RWPE2 (cell line): ENCODE measurements at regions not wholly inside any gene's neighbourhood (a gene's known extent, or its start where the extent isn't known, plus 50 kb on each side); places are given as distances from the start of the nearest gene placed in this dataset.

Experiments used
- ATAC-seq: fragments of 200-7000 bp; cut with Tn5 transposase; 3 replicates; pipeline ENCODE4 v1.9.1; 2021; ENCODE audit warnings: low read depth
- DNase-seq: peaks from one replicate; pipeline ENCODE4 v3.0.0-alpha.2; 2020; ENCODE audit warnings: low spot score
- H3K27ac ChIP-seq: fragments of 450-650 bp; 2 replicates; pipeline ENCODE4 v1.5.1; 2017; ENCODE audit warnings: mild to moderate bottlenecking; ENCODE audit not compliant: poor library complexity, severe bottlenecking
- H3K27me3 ChIP-seq: fragments of 250-450 bp; sonication (Bioruptor Pico); 2 replicates; pipeline ENCODE4 v1.5.1; 2021; ENCODE audit warnings: mild to moderate bottlenecking, moderate library complexity; ENCODE audit not compliant: insufficient read depth, poor library complexity, severe bottlenecking
- H3K36me3 ChIP-seq: fragments of 250-450 bp; sonication (Bioruptor Pico); 2 replicates; pipeline ENCODE4 v1.5.1; 2020; ENCODE audit warnings: low read depth, mild to moderate bottlenecking, moderate library complexity
- H3K4me1 ChIP-seq: fragments of 250-450 bp; sonication (Bioruptor Pico); 2 replicates; pipeline ENCODE4 v1.5.1; 2021; ENCODE audit warnings: mild to moderate bottlenecking, moderate library complexity; ENCODE audit not compliant: insufficient read depth, poor library complexity, severe bottlenecking
- H3K4me3 ChIP-seq: fragments of 250-450 bp; sonication (Bioruptor Pico); 2 replicates; pipeline ENCODE4 v1.5.1; 2021; ENCODE audit warnings: mild to moderate bottlenecking, moderate library complexity; ENCODE audit not compliant: severe bottlenecking
- H3K9me3 ChIP-seq: fragments of 250-450 bp; sonication (Bioruptor Pico); 2 replicates; pipeline ENCODE4 v1.5.1; 2021; ENCODE audit warnings: mild to moderate bottlenecking, moderate library complexity; ENCODE audit not compliant: severe bottlenecking
- TF ChIP-seq, protein P1 (sequence below): fragments of 450-650 bp; IDR thresholded peaks from one replicate; pipeline ENCODE4 v1.5.1; 2017; ENCODE audit warnings: mild to moderate bottlenecking, moderate library complexity; ENCODE audit not compliant: poor library complexity, severe bottlenecking

DNA sequence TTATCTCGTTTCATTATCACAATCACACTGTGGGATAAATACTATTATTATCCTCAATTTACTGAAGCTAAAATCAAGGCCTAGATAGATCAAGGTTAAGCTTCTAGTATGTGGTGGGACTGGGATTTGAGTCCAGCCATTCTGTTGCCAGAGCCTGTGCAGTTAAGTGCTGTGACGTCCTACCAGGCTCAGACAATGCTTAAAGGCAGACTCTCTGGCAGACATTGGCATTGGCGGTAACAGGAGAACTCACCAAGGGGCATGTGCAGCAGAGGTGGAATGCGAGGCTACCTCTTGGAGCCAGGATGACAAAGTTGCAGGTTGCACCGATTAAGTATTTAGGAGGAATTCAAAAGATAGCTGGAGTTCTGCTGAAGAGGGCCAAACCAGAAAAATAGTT is 155.6 kb upstream of the IFNG-AS1 start:
- TF ChIP-seq, protein P1, sequence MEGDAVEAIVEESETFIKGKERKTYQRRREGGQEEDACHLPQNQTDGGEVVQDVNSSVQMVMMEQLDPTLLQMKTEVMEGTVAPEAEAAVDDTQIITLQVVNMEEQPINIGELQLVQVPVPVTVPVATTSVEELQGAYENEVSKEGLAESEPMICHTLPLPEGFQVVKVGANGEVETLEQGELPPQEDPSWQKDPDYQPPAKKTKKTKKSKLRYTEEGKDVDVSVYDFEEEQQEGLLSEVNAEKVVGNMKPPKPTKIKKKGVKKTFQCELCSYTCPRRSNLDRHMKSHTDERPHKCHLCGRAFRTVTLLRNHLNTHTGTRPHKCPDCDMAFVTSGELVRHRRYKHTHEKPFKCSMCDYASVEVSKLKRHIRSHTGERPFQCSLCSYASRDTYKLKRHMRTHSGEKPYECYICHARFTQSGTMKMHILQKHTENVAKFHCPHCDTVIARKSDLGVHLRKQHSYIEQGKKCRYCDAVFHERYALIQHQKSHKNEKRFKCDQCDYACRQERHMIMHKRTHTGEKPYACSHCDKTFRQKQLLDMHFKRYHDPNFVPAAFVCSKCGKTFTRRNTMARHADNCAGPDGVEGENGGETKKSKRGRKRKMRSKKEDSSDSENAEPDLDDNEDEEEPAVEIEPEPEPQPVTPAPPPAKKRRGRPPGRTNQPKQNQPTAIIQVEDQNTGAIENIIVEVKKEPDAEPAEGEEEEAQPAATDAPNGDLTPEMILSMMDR = no peak
- Histone ChIP-seq H3K9me3 (no peaks in the 10 kb centered on the region), H3K36me3 (no peaks in the 10 kb centered on the region), H3K4me1 (no peaks in the 10 kb centered on the region), H3K27ac (no peak overlapping the region), H3K4me3 (no peak overlapping the region), H3K27me3 (no peaks in the 10 kb centered on the region)
- ATAC-seq (no peak), DNase-seq (no peak)

- H3K9me3 ChIP-seq = no peaks in the 10 kb centered on the region
- H3K4me3 ChIP-seq = no peak overlapping the region
- ATAC-seq = no peak
Measured at GRCh38 chr12:67837876-67838275, 151.4 kb upstream of the IFNG-AS1 start.

DNA sequence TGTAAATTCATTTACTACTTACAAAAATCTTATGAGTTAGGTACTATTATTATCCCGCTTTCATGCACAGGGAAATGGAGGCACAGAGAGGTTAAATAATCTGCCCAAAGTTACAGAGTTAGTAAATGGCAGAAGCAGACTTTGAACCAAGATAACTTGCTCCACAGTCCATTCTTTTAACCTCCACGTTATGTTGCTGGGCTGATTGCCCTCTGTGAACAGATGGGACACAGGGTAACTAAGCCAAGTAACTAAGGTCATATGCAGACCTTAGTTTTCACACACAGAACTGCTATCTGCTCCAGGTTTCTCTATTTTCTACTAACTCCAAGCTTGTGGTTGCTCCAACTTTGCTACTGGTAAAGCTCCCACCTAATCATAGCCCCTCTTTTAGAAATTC is 147.1 kb upstream of the IFNG-AS1 start:
- no peak overlapping the region for H3K27ac ChIP-seq
- H3K4me1 ChIP-seq = no peaks in the 10 kb centered on the region
- H3K27me3 ChIP-seq = no peaks in the 10 kb centered on the region
- H3K4me3 ChIP-seq = no peak overlapping the region
- H3K9me3 ChIP-seq = no peaks in the 10 kb centered on the region
- H3K36me3 ChIP-seq = no peaks in the 10 kb centered on the region
- DNase-seq = no peak
- no peak for ATAC-seq
- TF ChIP-seq, protein P1 = no peak

More at GRCh38 chr12:67837876-67838275, 151.4 kb upstream of the IFNG-AS1 start:
- Histone ChIP-seq H3K4me1 (no peaks in the 10 kb centered on the region), H3K27me3 (no peaks in the 10 kb centered on the region), H3K27ac (no peak overlapping the region), H3K36me3 (no peaks in the 10 kb centered on the region)
- DNase-seq = no peak
- TF ChIP-seq, protein P1 = no peak

DNA sequence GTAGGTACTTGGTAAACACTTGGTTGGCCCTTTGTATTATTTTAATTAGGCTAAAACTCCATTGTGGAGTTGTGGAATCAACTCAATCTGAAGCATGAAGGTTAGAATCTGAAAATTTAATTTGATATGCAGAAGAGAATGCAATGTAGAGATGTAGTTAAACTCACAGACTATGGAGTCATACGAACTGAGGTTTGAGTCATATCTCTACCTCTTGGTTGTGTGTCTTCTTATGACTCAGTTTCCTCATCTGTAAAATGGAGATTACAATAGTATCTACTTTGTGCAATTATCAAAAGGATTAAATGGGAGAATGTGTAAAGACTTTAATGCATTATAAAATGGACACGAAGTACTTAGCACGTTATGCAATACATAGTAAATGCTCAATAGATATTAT is 146.0 kb upstream of the IFNG-AS1 start:
- ATAC-seq = no peak

GRCh38 chr12:67852701-67853100 is 136.5 kb upstream of the IFNG-AS1 start:
- Histone ChIP-seq H3K27ac (no peak overlapping the region), H3K9me3 (no peaks in the 10 kb centered on the region), H3K4me1 (no peaks in the 10 kb centered on the region), H3K4me3 (no peak overlapping the region), H3K27me3 (no peaks in the 10 kb centered on the region), H3K36me3 (no peaks in the 10 kb centered on the region)
- no peak for DNase-seq
- TF ChIP-seq, protein P1 = no peak
- ATAC-seq = no peak

More for the DNA sequence above, 146.0 kb upstream of the IFNG-AS1 start:
- TF ChIP-seq, protein P1 = no peak
- no peak overlapping the region for H3K4me3 ChIP-seq
- H3K9me3 ChIP-seq = no peaks in the 10 kb centered on the region
- no peaks in the 10 kb centered on the region for H3K27me3 ChIP-seq
- H3K4me1 ChIP-seq = no peaks in the 10 kb centered on the region
- H3K36me3 ChIP-seq = no peaks in the 10 kb centered on the region
- H3K27ac ChIP-seq = no peak overlapping the region
- no peak for DNase-seq
